ENCODE measurements at regions not wholly inside any gene's neighbourhood (a gene's known extent, or its start where the extent isn't known, plus 50 kb on each side); places are given as distances from the start of the nearest gene placed in this dataset.

DNA sequence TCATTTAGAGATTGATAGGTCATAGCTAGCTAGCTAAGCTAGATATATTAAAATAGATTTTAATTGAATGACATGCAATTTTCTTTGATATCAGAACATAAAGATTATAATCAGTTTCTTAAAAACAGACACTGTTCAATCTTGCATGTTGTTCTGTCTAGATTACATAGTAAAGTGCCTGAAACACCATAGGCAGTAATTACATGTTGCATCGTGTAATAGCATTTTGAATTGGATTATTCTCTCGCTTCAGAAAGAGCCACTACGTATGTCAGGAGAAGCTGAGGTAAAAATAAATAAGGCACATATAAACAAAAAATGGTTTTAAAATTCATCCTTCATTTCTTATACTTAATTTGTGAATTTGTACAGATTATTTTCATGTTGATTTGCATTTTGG is 148.0 kb upstream of the CDH12 start:
- H3K27me3 ChIP-seq: no peaks in the 10 kb centered on the region

DNA sequence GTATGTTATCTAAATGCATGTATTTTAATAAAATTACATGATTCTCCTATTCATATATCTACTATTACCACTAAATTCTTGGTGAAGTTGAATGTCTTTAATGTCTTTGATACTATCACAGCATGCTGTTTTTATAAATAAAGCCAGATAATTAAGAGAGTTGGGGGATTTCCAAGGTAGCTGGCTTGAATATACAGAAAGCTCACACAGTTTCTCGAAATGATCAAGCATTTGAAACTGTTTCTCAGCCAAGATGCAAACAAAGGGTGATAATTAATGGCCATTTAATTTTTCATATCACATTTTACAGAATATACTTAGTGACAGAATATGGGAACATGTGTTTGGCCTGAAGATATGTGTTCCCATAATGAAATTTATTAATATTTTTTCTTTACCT is 145.6 kb upstream of the CDH12 start:
- H3K4me3 ChIP-seq: no peak overlapping the region
- DNase-seq (no peak), ATAC-seq (ENCODE audit: low FRiP score in 2 of 2) (no peak)
- H3K27ac ChIP-seq: no peak overlapping the region
- no peak for TF ChIP-seq POLR2AphosphoS5 (IDR thresholded peaks at IDR 0.05)
- TF ChIP-seq CTCF (IDR thresholded peaks at IDR 0.05): no peak
- TF ChIP-seq EP300 (IDR thresholded peaks at IDR 0.05): no peak
- TF ChIP-seq POLR2A (IDR thresholded peaks at IDR 0.05): no peak
- H3K4me1 ChIP-seq: no peaks in the 10 kb centered on the region
- H3K27me3 ChIP-seq: no peaks in the 10 kb centered on the region
- H3K36me3 ChIP-seq: no peaks in the 10 kb centered on the region
- WGBS, 2 donors: 52 to 65% methylated on average over 1 of the region's 1 CpG
- no peaks in the 10 kb centered on the region for H3K9me3 ChIP-seq

More for the DNA sequence above, 148.0 kb upstream of the CDH12 start:
- H3K4me3 ChIP-seq: no peak overlapping the region
- no peaks in the 10 kb centered on the region for H3K9me3 ChIP-seq
- H3K4me1 ChIP-seq: no peaks in the 10 kb centered on the region
- H3K27ac ChIP-seq: no peak overlapping the region
- H3K36me3 ChIP-seq: no peaks in the 10 kb centered on the region
- ATAC-seq (ENCODE audit: low FRiP score in 2 of 2): no peak
- whole genome bisulfite sequencing, 2 donors: 91 to 96% methylated on average over 3 of the region's 3 CpGs
- no peak for DNase-seq
- TF ChIP-seq CTCF (IDR thresholded peaks at IDR 0.05) (no peak), POLR2AphosphoS5 (IDR thresholded peaks at IDR 0.05) (no peak), POLR2A (IDR thresholded peaks at IDR 0.05) (no peak), EP300 (IDR thresholded peaks at IDR 0.05) (no peak)

GRCh38 chr5:22998362-22998761 is 145.2 kb upstream of the CDH12 start:
- no peaks in the 10 kb centered on the region for H3K4me1 ChIP-seq
- H3K9me3 ChIP-seq: no peaks in the 10 kb centered on the region
- H3K4me3 ChIP-seq: no peak overlapping the region
- DNase-seq (no peak), ATAC-seq (ENCODE audit: low FRiP score in 2 of 2) (no peak)
- TF ChIP-seq POLR2A (IDR thresholded peaks at IDR 0.05) (no peak), POLR2AphosphoS5 (IDR thresholded peaks at IDR 0.05) (no peak), EP300 (IDR thresholded peaks at IDR 0.05) (no peak), CTCF (IDR thresholded peaks at IDR 0.05) (no peak)
- H3K27ac ChIP-seq: no peak overlapping the region
- no peaks in the 10 kb centered on the region for H3K36me3 ChIP-seq
- no peaks in the 10 kb centered on the region for H3K27me3 ChIP-seq

DNA sequence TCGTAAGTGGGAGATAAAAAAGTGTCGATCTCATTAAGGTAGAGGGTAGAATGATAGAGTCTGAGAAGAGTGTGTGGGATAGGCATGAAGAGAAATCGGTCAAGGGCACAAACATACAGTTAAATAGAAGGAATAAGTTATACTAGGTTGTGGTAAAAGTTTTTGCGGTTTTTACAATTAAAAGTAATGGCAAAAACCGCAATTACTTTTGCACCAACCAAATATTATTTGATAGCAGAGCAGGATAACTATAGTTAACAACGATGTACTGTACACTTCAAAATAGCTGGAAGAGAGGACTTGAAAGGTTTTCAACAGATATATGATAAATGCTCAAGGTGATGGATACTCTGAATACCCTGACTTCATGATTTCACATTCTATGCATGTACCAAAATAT is 135.8 kb upstream of the CDH12 start:
- DNase-seq (no peak), ATAC-seq (ENCODE audit: low FRiP score in 2 of 2) (no peak)
- Histone ChIP-seq H3K4me3 (no peak overlapping the region), H3K4me1 (no peaks in the 10 kb centered on the region), H3K9me3 (no peaks in the 10 kb centered on the region), H3K36me3 (no peaks in the 10 kb centered on the region), H3K27me3 (no peaks in the 10 kb centered on the region), H3K27ac (no peak overlapping the region)
- 84 to 89% methylated on average over 6 of the region's 6 CpGs for WGBS, 2 donors
- TF ChIP-seq EP300 (IDR thresholded peaks at IDR 0.05) (no peak), POLR2A (IDR thresholded peaks at IDR 0.05) (no peak), CTCF (IDR thresholded peaks at IDR 0.05) (no peak), POLR2AphosphoS5 (IDR thresholded peaks at IDR 0.05) (no peak)

- Histone ChIP-seq H3K36me3 (no peaks in the 10 kb centered on the region), H3K27ac (no peak overlapping the region), H3K27me3 (no peaks in the 10 kb centered on the region), H3K4me1 (no peaks in the 10 kb centered on the region), H3K4me3 (no peak overlapping the region), H3K9me3 (no peaks in the 10 kb centered on the region)
- DNase-seq: no peak
- no peak for TF ChIP-seq POLR2A (IDR thresholded peaks at IDR 0.05)
- TF ChIP-seq EP300 (IDR thresholded peaks at IDR 0.05): no peak
- TF ChIP-seq POLR2AphosphoS5 (IDR thresholded peaks at IDR 0.05): no peak
- TF ChIP-seq CTCF (IDR thresholded peaks at IDR 0.05): no peak
- ATAC-seq (ENCODE audit: low FRiP score in 2 of 2): no peak
Observed at GRCh38 chr5:22986281-22986680, 133.1 kb upstream of the CDH12 start.
